CD4-positive, alpha-beta T cell treated with Interleukin-4 for 1 hour (primary cell): ENCODE measurements at regions not wholly inside any gene's neighbourhood (a gene's known extent, or its start where the extent isn't known, plus 50 kb on each side); places are given as distances from the start of the nearest gene placed in this dataset.

Experiments
- DNase-seq, 2 donors: peaks; one replicate each; pipeline ENCODE4 v3.0.0-alpha.2; 2020 to 2022

GRCh38 chr3:140748-141330 lies 55.7 kb upstream of the CHL1 start:
- no peak for DNase-seq
